AG20443 (cell line): ENCODE measurements at regions not wholly inside any gene's neighbourhood (a gene's known extent, or its start where the extent isn't known, plus 50 kb on each side); places are given as distances from the start of the nearest gene placed in this dataset.

ENCODE experiments used
- DNase-seq: peaks from one replicate; pipeline ENCODE4 v3.0.0; 2012; ENCODE audit warnings: low spot score, mixed read lengths

DNA sequence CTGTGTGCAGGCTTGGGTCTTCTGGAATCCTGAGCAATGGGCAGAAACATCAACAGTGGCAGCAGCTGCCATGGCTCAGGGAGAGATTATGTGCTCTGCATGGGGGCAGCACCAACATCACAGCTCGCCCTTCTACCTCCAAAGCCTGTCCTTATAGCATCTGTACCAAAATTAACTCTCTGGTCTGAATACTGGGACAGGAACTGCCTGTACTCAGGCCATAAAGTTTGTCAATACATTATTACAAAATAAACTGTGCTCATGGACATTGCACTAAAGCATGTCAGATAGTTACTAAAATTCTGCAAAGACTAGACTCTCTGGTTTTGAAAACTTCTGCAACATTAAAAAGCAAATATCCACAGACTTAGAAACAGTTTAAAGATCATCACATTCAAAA is 91.6 kb downstream of the ZC3H11B start:
- no peak for DNase-seq

- no peak for DNase-seq
Observed at GRCh38 chr1:219520241-219520640, 92.7 kb downstream of the ZC3H11B start.

- DNase-seq: no peak
Observed at GRCh38 chr1:219518907-219519248, 94.0 kb downstream of the ZC3H11B start.

- DNase-seq: no peak
Observed at GRCh38 chr1:219518168-219518906, 94.6 kb downstream of the ZC3H11B start.

DNA sequence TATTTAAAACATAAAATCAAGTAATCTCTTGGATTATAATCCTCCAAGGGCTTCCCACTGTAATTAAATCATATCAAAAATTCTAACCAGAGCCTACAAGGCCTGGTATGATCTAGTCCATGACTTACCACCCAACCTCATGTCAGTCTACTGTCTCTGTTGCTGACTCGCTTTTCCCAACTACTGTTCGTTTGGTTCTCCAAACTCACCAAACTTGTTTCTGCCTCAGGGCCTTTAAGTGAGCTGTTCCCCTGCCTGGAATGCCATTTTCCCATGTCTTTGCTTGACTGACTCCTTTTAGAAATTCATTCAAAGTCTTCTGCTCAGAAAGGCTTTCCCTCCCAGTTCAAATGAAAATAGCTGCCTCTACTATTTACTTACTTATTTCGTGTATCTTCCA is 95.9 kb downstream of the ZC3H11B start:
- DNase-seq: no peak

DNA sequence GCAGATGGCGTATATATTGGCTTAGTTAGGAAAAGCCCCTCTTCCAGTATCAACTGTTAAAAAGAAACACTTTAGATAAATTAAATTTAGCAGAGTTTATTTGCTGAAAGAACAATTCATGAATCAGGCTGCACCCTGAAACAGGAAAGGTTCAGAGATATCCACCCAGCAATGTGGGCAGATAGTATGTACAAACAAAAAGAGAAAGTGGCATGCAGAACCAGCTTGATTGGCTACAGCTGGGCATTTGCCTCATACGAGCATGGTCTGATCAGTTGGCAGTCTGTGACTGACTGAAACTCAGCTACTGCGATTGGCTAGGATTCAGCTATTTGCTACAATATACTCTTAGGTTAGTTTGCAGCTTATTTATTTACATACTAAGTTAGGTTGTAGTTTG is 98.2 kb downstream of the ZC3H11B start:
- no peak for DNase-seq

DNA sequence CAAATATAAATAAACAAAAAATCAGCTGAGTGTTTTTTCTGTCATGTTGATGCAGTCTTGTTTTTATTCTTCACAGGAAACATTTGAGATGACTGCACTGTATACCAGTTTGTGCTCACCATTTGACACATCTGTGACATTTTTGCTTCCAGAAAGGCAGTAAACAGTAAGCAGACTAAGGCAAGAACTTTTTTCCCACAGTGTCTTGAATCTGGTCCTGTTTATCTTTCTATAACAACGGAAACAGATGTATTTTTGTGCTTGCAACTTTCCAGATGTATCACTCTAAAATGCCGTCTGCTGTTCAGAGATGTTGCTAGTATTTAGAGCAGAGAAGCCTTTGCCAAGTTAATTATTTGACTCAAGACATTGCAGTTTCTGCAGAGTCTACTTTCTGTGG is 105.5 kb downstream of the ZC3H11B start:
- no peak for DNase-seq

DNA sequence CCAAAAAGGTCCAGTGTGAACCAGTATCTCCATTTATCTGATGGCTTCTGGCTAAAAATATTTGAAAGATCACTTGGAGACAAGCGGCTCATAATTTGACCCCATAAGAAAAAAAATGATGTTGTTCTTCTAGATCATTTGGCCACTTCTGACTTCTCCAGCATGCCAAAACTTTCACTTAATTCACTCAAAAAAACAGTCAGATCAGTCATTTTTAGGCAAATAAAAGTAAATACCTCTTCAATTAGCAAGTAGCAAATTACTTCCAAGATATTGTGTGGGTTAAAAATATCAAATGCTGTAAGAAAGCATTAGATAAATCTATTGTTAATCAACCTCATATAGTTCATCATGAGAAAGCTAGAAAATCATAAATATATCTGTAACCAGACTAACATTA is 106.0 kb downstream of the ZC3H11B start:
- no peak for DNase-seq

DNA sequence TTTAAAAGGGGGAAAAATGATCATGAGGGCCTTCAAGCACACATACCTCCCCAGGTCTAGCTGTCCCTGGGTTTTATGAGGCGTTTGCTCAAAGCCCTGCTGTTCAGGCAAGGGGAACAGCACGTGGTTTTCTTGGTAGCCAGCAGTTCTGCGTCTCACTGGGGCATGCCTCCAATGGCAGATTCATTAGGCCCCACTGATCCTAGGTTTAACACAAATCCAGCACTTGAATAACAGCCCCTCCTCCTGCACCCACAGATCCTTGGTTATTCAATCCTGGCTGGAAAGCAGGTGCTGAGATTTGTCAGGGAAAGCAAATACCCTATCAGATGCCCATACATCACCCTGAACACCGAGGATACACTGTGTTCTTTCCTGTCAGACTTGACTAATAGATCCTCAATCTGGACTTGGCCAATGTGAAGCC is 106.4 kb downstream of the ZC3H11B start:
- DNase-seq: no peak

- DNase-seq: no peak
Observed at GRCh38 chr1:219505886-219506285, 107.0 kb downstream of the ZC3H11B start.

DNA sequence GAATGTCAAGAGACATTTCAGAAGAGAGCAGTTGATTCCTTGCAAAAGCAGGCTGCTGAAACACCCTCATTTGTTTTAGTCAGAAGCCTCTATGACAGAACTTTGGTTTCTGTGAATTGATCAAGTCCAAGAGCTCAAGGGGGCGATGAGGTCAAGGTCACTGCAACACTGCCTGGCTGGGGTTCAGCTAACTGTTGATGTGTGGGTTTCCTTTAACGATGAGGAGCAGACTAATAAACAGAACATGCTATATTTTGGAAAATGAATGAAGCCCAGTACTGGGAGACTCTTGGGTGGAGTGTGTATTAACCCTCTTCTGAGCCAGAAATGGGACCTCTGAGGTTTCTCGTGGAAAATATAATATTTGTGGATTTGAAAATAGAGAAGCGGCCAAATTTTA is 109.3 kb downstream of the ZC3H11B start:
- no peak for DNase-seq

DNA sequence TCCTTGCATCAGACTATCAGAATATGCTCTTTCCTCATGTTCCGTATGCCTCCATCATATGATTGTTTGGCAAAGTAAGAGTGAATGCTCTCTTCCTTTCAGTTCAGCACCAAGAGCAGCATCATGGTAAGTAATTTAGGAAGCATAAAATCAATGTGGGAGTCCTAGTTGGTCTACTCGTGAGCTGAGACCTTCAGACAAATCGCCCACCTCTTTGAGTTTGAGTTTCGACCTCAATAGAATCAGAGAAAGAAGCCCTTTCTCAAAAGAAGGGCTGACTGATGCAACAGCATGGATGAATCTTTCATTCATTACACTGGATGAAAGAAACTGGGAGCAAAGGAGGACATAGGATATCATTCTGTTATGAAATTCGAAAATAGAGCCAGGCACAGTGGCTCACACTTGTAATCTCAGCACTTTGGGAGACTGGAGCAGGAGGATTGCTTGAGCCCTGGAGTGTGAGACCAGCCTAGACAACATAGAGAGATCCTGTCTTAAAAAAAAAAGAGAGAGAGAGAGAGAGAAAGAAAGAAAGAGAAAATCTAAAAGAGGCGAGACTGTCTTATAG is 112.5 kb downstream of the ZC3H11B start:
- no peak for DNase-seq

GRCh38 chr1:219498666-219499065 is 114.2 kb downstream of the ZC3H11B start:
- peak; percentile 14 for DNase-seq

- DNase-seq: no peak
Observed at GRCh38 chr1:219495737-219496408, 117.0 kb downstream of the ZC3H11B start.

DNA sequence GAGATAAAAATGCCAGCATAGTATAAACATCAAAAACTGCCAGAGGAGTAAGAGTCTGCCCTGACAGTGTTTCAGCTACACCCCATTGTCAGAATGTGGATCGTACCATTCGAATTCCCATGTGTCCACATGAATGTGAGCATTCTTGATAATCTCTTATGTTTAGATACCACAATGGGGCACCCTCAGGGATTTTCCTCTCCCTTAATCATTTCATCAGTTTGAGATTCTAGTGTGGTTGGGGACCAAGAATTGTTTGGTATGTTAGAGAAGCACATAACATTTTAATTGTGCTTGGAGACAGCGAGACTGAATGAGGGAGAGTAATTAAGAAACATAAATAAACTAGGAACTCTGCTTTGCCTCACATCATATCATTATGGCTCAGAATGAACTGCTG is 120.2 kb downstream of the ZC3H11B start:
- no peak for DNase-seq

- DNase-seq: no peak
Observed at GRCh38 chr1:219490566-219490965, 122.3 kb downstream of the ZC3H11B start.

GRCh38 chr1:219489636-219490035 is 123.3 kb downstream of the ZC3H11B start:
- no peak for DNase-seq

GRCh38 chr1:219488275-219488674 is 124.6 kb downstream of the ZC3H11B start:
- no peak for DNase-seq

DNA sequence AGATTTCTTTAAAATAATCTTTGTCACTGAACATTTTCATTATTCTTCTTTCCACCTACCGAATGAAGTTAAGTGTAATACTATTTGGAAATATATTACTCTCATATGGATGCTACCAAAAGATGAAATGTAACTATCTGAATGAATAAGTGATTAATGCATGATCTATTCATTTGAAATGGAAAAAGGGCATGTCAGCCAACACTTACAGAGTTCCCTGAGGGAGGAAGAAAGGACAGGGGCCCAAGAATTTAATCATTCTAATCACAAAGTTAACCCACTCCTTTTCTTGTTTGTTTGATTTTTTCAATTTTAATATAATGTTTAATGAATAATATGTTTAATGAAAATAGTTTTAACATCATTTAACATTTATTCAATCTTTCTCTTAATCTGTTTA is 129.4 kb downstream of the ZC3H11B start:
- no peak for DNase-seq

GRCh38 chr1:219480011-219480410 is 132.9 kb downstream of the ZC3H11B start:
- DNase-seq: no peak

- no peak for DNase-seq
Observed at GRCh38 chr1:219478811-219479210, 134.1 kb downstream of the ZC3H11B start.

DNA sequence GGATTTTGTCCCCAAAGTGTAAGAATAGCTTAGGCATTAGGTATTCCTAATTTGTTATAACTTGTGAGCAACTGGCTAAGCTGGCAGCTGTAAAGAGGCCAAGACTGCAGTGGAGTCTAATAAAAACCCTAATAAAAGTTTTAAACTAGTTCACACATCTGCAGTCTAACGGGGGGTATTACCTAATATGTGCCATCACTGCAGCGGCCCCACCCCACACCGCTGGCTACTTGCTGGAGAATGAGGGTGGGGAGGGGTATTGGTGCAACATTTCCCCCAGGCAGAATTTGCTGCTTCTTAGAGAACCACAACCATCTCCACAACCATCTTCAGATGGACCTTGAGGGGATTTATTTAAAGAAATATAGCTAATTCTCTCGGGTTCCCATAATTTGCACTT is 135.0 kb downstream of the ZC3H11B start:
- no peak for DNase-seq

DNA sequence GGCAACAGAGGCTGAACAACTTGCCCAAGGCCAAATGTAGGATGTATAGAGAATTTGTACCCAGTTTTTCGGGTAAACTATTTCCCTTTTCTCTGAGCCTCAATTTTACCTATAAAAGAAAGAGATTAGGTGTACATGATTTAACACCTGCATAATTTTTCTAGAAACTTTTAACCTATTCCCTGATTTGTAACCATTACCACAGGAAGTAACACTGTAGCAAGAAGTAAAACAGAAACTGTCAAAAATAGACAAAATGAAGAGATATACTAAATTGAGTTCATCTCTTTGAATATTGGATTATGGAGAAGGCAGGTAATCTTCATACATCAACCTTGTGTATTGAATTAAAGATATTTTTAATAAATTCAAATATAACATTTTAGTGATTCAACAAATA is 136.2 kb downstream of the ZC3H11B start:
- DNase-seq: no peak

GRCh38 chr1:219476116-219476515 is 136.8 kb downstream of the ZC3H11B start:
- no peak for DNase-seq
